WI38 (cell line): ENCODE measurements at regions not wholly inside any gene's neighbourhood (a gene's known extent, or its start where the extent isn't known, plus 50 kb on each side); places are given as distances from the start of the nearest gene placed in this dataset.

Source experiments
- H3K4me3 ChIP-seq: 2 replicates; pipeline ENCODE4 v1.5.1; 2011; ENCODE audit warnings: low read depth, mild to moderate bottlenecking, control low read depth, low read length
- TF ChIP-seq, protein P1 (sequence below): IDR thresholded peaks from 2 replicates; pipeline ENCODE4 v1.5.1; 2012; ENCODE audit warnings: low read depth, mild to moderate bottlenecking, control low read depth, low read length

DNA sequence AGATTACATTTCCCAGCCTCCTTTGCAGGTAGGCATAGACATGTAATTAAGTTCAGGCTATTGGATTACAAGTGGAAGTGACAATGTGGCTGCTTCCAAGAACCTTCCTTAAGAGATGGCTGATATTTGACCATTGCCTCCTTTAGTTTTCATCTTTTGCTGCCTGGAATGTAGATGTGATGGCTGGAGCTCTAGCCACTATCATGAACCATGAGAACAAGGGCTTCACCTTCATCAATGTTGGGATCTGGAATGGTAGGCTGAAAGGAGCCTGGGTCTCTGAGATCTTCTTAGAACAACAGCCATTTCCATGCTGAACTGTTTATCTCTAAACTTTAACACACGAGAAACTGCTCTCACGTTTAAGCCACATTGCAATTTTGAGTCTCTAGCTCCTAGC lies 158.7 kb upstream of the ATP6AP2 start:
- TF ChIP-seq, protein P1, sequence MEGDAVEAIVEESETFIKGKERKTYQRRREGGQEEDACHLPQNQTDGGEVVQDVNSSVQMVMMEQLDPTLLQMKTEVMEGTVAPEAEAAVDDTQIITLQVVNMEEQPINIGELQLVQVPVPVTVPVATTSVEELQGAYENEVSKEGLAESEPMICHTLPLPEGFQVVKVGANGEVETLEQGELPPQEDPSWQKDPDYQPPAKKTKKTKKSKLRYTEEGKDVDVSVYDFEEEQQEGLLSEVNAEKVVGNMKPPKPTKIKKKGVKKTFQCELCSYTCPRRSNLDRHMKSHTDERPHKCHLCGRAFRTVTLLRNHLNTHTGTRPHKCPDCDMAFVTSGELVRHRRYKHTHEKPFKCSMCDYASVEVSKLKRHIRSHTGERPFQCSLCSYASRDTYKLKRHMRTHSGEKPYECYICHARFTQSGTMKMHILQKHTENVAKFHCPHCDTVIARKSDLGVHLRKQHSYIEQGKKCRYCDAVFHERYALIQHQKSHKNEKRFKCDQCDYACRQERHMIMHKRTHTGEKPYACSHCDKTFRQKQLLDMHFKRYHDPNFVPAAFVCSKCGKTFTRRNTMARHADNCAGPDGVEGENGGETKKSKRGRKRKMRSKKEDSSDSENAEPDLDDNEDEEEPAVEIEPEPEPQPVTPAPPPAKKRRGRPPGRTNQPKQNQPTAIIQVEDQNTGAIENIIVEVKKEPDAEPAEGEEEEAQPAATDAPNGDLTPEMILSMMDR: no peak

DNA sequence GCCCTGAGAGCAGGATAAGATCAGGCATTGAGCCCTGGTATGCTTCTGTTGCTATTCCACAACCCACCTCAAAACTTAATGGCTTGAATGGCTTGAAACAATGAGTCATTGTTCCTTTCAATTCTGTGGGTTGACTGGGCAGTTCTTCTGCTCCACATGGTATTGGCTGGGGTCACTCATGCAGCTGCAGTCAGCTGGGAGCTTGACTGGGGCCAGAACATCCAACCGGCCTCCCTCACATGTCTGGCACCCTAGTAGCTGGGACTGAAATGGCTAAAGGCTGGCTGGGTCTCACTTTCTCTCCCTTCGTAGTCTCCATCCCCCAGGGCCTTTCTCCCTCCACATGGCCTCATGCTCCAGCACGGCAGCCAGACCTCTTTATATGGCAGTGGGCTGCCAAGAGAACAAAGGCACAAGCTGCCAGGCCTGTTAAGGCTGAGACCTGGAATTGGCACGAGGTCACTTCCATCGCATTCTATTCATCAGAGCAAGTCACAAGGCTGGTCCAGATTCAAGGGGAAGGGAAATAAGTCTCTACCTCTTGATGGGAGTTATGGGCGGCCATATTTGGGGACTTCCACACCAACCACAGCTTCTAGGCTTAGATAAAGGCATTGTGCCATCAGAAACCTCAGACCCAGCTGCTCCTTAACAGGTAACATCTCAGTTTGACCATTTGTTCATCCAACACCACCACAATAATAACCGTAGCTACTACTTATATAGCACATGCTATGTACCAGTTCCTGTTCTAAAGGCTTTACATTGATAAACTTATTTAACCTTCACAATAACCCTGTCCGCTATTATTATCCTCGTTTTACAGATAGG lies 159.7 kb upstream of the ATP6AP2 start:
- no peak overlapping the region for H3K4me3 ChIP-seq
- TF ChIP-seq, protein P1: no peak

More for the DNA sequence above, 158.7 kb upstream of the ATP6AP2 start:
- H3K4me3 ChIP-seq: no peak overlapping the region

DNA sequence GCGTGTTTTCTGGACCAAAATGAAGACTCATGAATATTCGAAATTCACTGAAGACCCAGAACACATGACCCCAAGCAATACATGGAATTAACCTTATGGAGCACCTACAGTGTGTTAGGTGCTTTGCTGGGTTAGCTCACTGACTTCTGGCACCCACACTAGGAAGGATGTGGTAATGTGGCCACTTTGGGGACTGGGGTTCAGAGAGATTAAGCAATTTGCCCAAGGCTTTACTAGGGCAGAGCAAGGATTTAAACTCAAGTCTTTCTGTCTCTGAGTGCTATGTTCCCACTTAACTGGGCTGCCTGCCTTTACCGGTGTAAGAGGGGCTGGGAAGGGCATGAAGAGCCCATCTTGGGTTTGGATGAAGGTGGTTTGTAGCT lies 162.0 kb upstream of the ATP6AP2 start:
- no peak overlapping the region for H3K4me3 ChIP-seq
- TF ChIP-seq, protein P1: no peak

DNA sequence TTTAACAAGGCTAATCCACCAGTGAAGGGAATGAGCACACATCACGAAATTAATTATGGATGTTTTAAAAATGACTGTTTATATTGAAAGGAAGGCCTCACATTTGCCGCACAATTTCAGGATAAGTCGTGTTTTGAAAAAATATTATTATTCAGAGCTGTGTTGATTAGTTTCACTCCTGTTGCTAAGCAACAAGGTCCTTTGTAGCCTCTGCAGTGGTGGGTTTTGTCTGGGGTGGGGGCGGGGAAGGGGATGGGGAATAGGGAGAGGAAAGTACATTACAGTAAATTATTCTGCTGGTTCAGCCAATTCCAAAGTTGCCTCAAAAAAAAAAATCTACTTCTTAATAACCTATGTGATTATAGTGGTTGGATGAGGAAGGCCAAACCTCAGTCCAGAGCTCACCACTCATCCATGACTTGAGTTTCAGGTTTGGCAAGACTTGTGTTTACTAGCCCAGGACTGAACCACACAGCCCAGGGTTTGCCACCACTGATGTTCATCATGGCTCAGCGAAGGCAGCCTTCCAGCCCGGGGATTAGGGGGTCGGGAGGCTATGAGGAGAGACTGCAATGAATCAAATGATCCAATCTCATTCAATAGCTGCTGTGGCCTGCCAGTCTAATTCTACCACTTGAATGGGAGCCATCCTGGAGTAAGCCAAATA lies 162.5 kb upstream of the ATP6AP2 start:
- no peak overlapping the region for H3K4me3 ChIP-seq
- TF ChIP-seq, protein P1: no peak

DNA sequence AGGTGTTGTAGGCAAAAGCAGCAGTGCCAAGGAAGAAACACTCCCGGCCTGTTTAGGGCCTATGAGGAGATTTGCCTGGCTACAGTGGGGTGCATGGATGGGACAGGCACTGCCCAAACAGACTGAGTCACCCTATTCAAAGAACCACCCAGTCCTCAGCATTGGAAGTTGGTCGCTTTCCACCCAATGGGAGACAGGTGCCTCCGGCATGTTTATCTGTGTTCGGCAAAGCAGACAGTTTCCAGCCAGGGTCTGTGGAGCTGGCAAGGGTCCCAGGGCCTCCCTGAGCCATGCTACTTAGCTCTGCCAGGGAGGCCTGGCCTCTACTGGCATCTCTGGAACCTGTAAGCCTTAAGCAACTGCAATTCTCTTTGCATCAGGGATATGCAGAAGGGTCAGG lies 165.1 kb upstream of the ATP6AP2 start:
- TF ChIP-seq, protein P1: no peak
- no peak overlapping the region for H3K4me3 ChIP-seq

DNA sequence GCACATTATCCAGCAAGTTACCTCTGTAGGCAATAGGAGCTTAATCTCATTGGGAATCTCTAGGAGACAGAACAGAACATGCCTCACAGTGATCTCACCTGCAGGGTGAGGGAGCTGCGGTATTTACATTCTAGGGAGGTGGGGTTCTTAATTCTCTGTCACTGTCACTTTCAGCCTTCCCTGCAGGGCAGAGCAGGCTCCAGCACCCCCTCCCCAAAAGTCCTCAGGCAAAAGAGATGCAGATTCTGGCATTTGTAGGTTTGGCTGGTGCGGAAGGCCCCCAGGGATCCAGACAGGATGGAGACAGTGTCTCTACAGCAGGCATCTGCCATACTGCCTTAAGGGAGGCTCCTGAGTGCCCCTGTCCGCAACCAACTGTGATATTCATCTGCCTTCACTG lies 166.4 kb upstream of the ATP6AP2 start:
- TF ChIP-seq, protein P1: no peak
- H3K4me3 ChIP-seq: no peak overlapping the region
